ENCODE measurements at regions not wholly inside any gene's neighbourhood (a gene's known extent, or its start where the extent isn't known, plus 50 kb on each side); places are given as distances from the start of the nearest gene placed in this dataset.

GRCh38 chr10:84801916-84802315, 473.5 kb downstream of the CCSER2 start:
- no peak for DNase-seq

- DNase-seq, result no peak
These were observed 476.8 kb downstream of the CCSER2 start for GRCh38 chr10:84805149-84805548.

GRCh38 chr10:84811113-84811512, 482.7 kb downstream of the CCSER2 start:
- no peak for DNase-seq

DNA sequence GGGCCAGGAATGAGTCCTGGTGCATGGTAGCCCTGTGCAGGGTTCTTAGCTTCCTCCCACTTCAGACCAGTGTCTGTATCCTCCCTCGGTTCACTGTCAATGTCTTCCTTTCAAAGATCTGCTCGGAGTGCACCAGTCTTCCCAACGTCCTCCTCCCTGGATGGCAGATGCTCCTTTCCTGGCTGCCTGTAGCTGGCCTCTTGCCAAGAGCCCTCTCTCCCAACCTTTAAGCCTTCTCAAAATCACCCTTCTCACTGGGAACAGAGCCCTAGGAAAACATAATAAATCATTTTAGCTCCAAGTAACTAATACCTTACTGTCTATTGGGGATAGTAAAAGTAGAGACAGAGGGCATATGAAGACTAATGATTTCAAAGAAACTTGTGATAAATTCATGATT, 490.6 kb downstream of the CCSER2 start:
- no peak for DNase-seq

GRCh38 chr10:84820120-84820519, 491.7 kb downstream of the CCSER2 start:
- DNase-seq, result no peak

DNA sequence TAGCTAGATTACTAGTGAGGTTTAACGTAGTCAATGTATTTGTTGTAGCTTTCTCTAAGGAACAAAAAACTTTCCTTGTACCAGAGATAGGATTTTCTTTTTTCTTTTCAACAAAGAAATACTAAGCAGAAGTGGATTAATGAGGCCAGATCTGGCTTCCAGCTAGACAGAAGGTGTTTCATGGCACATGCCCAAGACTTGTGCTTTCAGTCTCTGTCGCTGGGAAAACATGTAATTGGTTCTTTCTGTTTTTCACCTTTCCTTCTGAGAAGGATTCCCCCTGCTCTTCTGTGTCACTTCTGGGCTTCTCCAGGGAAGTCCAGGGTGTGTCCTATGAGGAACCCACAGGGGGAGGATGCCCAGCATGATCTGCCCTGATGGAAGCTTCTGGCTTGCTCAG, 492.2 kb downstream of the CCSER2 start:
- DNase-seq, result no peak

DNA sequence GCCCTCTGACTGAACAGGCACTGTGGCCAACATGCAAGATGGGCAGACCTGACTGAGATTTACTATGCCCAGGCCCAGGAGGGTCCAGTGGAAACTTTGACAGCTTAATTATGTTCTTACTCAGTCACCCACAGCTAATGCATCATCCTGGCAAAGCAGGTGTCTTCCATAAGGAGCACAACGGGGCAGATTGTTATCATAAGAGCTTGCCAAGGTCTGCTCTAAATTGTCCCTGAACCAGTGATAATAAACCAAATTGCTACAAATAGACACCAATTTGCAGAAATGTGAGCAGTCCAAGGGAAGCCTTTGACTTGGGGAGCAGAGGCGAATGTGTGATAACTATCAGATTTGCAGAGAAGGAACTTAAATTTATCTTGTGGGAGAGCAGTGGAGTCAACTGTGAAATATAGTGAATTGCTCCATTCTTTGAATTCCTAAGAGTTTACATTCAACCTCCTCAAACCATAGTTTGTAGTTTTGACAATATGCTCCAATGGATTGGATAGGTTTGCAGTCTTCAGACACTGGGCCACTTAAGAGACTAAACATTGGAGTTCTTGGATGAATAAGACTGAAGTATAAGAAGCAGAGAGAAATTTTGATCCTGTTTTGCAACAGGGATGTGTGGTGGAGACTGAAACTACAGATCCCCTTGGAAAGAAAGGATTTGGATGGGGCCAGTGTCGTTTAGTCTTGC, 494.7 kb downstream of the CCSER2 start:
- no peak for DNase-seq

GRCh38 chr10:84824525-84824924, 496.1 kb downstream of the CCSER2 start:
- no peak for DNase-seq

DNA sequence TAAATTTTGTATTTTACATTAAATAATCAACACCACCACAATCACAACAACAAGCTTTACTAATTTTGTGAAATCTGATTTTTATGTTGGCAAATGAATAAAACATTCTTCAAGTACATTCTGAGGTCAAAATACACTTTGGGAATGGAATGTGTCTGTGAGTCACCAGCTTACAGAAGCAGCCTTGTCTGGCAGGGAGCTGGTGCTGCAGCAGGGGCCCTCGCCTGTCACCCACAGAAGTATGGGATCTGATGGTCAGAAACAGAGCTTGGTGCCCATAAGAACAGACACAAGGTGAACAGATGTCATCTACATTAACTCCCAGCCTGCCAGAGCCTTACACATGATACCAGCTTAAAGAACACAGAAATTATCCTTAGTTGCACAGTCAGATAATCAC, 496.9 kb downstream of the CCSER2 start:
- DNase-seq, result no peak

GRCh38 chr10:84826704-84827103, 498.3 kb downstream of the CCSER2 start:
- DNase-seq, result no peak

DNA sequence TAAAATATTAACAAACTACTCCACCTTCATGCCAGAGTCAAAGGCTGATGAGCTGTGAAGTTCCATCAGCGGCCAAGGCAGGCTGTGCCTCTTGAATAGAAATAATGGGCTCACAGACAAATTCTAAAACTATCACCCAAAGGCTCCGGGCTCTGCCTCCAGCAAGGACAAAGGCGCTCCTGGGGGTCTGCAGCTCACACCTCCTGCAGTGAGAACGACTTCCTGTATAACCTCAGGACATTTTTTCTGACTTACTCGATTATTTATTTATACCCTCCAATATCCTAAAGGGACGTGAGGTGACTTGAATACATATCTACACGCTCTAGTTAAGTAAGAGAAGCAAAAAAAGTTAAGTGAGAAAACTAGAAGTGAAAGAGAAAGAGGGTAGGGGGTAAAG, 500.7 kb downstream of the CCSER2 start:
- no peak for DNase-seq

- DNase-seq, result no peak
These were observed 508.8 kb downstream of the CCSER2 start for GRCh38 chr10:84837041-84837812.

DNA sequence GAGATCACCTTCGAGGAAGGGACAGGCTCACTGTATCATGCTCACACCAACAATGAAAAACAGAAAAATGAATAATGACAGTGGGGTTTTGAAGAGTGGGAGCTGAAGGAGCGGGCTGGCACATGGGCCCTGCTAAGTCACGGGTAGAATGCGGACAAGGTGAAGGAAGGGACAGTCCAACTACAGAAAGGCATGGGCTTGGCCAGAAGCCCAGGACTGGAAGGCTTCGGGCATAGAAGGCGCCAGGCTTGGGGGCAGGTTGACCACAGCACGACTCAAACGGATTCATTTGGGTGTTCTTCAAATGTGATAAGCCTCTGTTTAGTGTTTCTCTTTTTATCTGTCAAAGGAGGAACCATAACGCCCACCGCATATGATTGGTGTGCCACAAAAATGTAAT, 509.5 kb downstream of the CCSER2 start:
- DNase-seq, result no peak

DNA sequence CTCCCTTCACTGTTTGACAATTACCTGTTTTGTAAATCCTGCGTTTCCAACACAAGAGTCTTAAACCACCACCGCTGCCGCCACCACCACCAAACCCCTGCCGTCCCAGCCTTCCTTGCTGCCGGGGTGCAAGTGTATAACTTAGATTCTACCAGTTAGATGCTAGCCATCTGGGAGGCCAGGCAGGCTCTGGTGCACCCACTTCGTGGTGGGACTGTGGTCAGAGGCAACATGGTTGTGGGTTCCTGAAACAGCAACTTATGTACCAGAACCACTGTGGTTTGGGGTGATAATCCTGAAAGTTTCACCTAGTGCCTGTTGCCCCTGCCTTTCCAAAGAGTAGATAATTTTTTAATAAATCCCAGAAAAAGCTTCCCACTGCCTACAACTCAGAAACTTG, 510.5 kb downstream of the CCSER2 start:
- no peak for DNase-seq

DNA sequence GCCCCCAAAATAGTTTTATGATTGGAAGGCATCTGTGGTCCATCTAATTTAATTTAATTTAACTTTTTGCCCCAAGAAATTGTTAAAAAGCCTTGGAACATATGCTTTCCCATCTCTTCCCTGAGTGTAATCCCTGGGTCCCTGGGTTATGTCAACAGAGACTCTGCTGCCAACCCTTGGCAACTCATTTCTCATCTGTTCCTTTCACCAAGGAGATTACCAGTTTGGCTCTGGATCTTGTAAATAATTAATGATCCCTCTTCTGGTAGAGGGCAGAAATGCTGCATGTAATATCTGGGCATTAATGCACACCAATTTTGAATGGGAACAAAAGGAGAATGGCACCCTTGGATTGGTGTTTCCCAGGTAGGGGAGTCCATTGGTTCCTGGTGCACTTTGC, 514.2 kb downstream of the CCSER2 start:
- DNase-seq, result no peak

DNA sequence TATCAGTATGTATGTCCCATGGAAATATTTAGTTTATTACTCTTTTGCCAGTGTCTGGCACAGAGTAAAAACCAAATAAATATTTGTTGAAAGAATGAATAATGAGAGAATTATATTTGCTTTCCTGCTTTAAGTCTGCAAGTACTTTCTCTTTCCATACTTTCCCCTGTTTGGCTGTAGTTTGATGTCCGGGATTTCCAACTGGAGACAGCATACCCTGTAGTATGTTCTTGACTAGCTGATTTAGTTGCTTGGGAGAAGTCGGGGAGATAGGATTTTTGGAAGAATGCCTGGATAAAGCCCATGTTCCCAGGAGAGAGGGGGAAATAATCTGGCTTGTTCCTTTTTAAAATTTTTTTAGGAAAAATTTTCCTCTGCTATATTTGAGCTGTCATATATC, 516.1 kb downstream of the CCSER2 start:
- DNase-seq, result no peak

DNA sequence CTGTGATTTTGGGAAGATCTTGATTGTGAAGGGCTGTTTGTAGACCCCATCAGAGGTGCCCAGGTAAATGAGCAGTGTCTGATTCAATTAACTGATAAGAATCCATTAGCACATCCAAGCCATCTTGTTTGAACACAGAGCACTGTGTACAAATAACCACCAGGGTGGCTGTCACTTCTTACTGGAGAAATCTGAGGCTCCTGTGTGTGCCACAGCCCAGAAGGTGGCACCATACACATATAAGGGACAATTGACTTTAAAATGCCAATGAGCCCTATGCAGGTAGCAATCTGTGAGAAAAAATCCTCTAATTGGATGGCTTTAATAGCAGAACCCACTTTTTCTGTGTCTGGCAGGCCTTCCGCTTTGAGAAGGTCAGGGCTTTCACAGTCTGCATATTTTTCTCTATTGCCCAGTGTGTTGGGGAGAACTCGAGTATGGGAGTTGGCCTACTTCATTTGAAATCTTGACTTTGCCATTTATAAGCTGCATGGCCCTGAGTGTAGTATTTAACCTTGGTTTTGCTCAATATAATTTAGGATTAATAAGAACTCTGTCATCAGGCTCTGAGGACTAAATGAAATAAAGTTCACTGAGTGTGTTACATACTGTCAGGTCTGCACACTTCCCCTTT, 517.4 kb downstream of the CCSER2 start:
- DNase-seq, result no peak

DNA sequence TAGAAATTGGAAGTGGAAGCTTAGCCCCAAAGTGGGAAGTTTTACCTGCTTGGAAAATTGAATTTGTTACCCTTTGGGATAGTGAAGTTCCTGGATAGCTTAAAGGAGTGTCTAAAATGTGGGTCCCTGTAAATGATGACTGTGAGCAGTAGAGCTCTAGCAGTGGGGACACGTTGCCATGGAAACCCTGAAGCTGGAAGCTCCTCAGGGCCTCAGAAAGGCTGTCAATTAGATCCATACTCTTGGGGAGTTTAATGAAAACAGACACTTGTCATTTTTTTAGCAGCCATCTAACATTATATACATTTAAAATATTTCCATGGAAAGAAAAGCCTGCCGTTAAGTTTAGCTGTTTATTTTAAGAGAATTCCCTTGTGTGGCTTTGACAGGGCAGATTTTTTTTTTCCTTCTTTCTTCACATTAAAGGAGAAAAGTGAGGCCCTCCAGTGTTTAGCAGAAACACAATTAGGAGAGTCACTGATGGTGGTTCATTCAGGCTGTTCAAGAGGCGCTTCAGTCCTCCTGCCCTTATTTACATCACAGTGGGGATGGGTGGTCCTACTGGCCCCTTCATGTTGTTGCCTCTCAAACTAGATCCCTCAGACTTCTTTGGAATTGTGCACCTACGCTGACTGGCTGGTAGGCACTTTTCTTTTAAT, 518.4 kb downstream of the CCSER2 start:
- no peak for DNase-seq

GRCh38 chr10:84848967-84849366, 520.6 kb downstream of the CCSER2 start:
- DNase-seq, result no peak

DNA sequence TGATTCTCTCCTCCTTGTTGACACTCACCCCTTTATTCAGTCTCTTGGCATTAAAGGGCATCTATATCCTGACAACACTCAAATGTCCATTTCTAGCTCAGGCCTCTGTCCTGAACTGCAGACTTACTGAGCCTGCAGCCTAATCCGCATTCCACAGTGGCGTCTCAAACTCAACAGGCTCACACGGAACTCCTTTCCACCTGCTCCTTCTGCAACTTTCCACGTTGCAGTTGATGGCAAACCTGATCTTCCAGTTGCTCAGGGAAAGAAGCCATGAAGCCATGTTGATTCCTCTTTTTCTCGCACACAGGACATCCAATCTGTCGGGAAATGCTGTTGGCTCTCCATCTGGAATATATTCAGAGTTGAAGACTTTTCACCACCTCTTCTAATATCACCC, 522.4 kb downstream of the CCSER2 start:
- no peak for DNase-seq

DNA sequence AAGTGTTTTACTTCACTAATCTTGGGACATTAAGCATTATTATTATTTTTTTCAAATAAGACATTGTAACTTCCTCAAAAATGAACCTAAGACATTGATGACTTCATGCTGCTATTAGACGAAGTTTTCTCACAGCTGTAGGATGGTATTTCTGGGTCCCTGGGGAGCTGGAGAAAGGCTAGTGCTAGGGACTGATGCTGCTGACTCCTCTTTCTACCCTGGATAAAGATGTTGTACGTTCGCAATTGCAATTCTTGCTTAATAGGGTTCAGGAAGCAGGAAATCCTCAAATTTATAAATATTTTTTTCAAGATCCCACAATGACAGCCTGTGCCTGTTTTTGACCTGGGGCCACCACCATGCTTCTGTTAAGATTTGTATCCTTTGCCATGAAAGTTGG, 526.0 kb downstream of the CCSER2 start:
- no peak for DNase-seq

DNA sequence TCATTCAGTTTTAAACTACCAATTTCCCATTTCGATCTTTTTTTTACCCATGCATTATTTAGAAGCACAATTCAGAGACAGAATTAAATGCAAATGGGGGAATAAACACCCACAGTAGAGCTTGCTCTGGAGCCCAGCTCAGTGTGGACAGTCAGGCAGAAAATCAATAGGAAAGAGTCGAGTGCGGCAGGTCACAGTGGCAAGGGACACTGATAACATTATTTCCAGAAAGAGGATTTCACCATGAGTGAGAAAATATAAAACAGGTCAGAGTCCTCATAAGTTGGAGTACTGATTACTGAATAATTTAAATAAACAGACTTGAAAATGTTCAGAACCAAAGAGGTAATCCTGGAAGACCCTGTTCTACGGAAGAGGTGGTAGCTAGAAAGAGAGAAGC, 532.5 kb downstream of the CCSER2 start:
- DNase-seq, result no peak

DNA sequence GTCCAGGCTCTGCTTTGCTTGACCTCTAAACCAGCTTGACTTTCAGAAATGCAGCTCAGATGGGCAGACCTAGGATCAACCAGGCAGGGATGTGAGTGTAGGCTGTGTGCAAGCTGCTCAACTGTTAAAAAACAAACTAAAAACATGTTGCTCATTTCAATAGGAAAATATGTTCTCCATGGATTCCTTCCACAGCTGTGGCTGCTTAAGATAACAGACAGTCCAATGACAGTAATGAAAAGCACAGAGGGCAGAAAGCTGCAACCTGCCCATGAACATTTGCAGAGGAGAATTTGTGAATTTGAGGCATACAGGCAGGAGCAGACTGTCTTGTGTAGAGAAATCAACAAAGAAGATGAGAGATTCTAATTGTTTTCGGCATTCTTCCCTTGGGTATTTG, 534.2 kb downstream of the CCSER2 start:
- DNase-seq, result no peak

DNA sequence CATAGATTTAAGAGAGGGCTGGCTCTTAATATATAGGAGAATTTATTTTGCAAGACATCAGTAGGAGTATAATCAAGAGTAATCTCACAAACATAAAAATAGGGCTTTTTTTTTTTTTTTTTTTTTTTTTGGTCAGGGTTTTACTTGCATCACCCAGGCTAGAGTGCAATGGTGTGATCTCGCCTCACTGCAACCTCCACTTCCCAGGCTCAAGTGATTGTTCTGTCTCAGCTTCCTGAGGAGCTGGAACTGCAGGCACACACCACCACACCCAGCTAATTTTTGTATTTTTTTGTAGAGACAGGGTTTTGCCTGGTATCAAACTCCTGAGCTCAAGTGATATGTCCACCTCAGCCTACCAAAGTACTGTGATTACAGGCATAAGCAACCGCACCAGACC, 535.3 kb downstream of the CCSER2 start:
- DNase-seq, result no peak
